ENCODE measurements at regions not wholly inside any gene's neighbourhood (a gene's known extent, or its start where the extent isn't known, plus 50 kb on each side); places are given as distances from the start of the nearest gene placed in this dataset.

DNA sequence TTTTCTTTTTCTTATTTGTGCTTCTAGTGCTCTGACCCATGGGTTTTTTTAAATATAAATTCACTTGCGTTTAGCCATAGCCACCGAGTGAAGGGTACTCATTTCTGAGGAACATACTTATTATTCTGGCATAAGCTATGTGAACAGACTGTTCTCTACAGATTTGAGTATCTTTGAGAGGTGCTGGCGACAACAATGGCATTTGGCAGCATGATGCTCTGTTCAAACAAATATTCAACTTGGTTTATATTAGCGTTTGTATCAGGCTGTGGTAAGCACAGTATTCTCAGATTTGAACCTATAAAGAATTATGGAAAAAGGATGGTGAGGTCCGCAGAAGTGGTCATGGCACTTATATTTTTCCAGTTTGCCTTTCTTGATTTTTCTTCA, 108.7 kb upstream of the LIMCH1 start:
- Histone ChIP-seq H3K79me1 (ENCODE audit: insufficient read depth, low read depth, low read length, poor library complexity, severe bottlenecking) (no peaks in the 10 kb centered on the region), H3K27me3 (ENCODE audit: insufficient read depth, low read length) (no peaks in the 10 kb centered on the region), H2BK5ac (ENCODE audit: insufficient read length, low read length) (no peak overlapping the region), H3K4me1 (ENCODE audit: insufficient read depth, low read length) (peaks cover 18% of the 10 kb centered on the region), H3K9ac (ENCODE audit: extremely low read depth, insufficient read length, low read length) (no peak overlapping the region), H4K91ac (ENCODE audit: insufficient read length, low read depth, low read length) (no peak overlapping the region), H3T11ph (ENCODE audit: low read length) (no peak overlapping the region), H4K20me1 (ENCODE audit: control insufficient read depth, insufficient read depth, insufficient read length) (no peaks in the 10 kb centered on the region), H2BK15ac (ENCODE audit: low read depth, low read length) (no peak overlapping the region), H2AK5ac (ENCODE audit: insufficient read length, low read length) (no peak overlapping the region), H3K9me3 (ENCODE audit: control insufficient read depth, low read depth, low read length) (no peaks in the 10 kb centered on the region), H3K23ac (ENCODE audit: insufficient read length, low read depth, low read length) (no peak overlapping the region), H4K8ac (replicated peaks; ENCODE audit: insufficient read length, low read depth, low read length) (no peak overlapping the region), H3K18ac (ENCODE audit: insufficient read length, low read depth, low read length) (no peak overlapping the region), H2AFZ (ENCODE audit: low read length) (no peak overlapping the region), H2BK120ac (ENCODE audit: low read depth, low read length, poor library complexity, severe bottlenecking) (no peak overlapping the region), H2BK20ac (ENCODE audit: low read depth, low read length, poor library complexity, severe bottlenecking) (no peak overlapping the region), H2BK12ac (ENCODE audit: insufficient read length, low read depth, low read length) (no peak overlapping the region), H3K56ac (ENCODE audit: insufficient read length, low read depth, low read length) (no peak overlapping the region), H3K14ac (ENCODE audit: insufficient read depth, low read length) (no peak overlapping the region), H3K23me2 (ENCODE audit: insufficient read length, low read depth, low read length, poor library complexity, severe bottlenecking) (no peaks in the 10 kb centered on the region), H3K79me2 (ENCODE audit: insufficient read depth, low read length) (no peaks in the 10 kb centered on the region), H3K27ac (ENCODE audit: insufficient read length, low read depth, low read length) (no peak overlapping the region), H4K5ac (ENCODE audit: insufficient read length, low read depth, low read length) (no peak overlapping the region), H3K4ac (ENCODE audit: low read depth, low read length) (no peak overlapping the region), H3K4me2 (ENCODE audit: insufficient read depth, insufficient read length, low read length) (no peak overlapping the region)
- Mint-ChIP-seq H3K4me1 (peaks cover 59 to 60% of the 10 kb centered on the region in 2 experiments), H3K36me3 (ENCODE audit: insufficient read depth in 1 of 3, low read depth in 3 of 3) (peaks cover 0 to 8% (median 5%) of the 10 kb centered on the region in 3 experiments; a peak in 5 of 7 replicates), H3K27me3 (ENCODE audit: low read depth) (peaks cover 4% of the 10 kb centered on the region), H3K4me3 (no peak overlapping the region), H3K9me3 (peaks cover 3 to 10% of the 10 kb centered on the region in 2 experiments; a peak in 3 of 5 replicates), H3K27ac (no peak overlapping the region; a peak in 1 of 7 replicates)
- DNase-seq, result no peak
- no CpG with 5 or more reads among the region's 5 CpGs for WGBS (ENCODE audit: extremely low coverage, insufficient read length, low lambda C conversion rate)
- TF ChIP-seq, protein P1, sequence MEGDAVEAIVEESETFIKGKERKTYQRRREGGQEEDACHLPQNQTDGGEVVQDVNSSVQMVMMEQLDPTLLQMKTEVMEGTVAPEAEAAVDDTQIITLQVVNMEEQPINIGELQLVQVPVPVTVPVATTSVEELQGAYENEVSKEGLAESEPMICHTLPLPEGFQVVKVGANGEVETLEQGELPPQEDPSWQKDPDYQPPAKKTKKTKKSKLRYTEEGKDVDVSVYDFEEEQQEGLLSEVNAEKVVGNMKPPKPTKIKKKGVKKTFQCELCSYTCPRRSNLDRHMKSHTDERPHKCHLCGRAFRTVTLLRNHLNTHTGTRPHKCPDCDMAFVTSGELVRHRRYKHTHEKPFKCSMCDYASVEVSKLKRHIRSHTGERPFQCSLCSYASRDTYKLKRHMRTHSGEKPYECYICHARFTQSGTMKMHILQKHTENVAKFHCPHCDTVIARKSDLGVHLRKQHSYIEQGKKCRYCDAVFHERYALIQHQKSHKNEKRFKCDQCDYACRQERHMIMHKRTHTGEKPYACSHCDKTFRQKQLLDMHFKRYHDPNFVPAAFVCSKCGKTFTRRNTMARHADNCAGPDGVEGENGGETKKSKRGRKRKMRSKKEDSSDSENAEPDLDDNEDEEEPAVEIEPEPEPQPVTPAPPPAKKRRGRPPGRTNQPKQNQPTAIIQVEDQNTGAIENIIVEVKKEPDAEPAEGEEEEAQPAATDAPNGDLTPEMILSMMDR (conservative IDR thresholded peaks at IDR 0.05), result no peak
